CD8-positive, alpha-beta memory T cell (primary cell): ENCODE measurements at regions not wholly inside any gene's neighbourhood (a gene's known extent, or its start where the extent isn't known, plus 50 kb on each side); places are given as distances from the start of the nearest gene placed in this dataset.
"Not testable (repeated sequence)": the region's sequence is repeated elsewhere in the genome, so short reads cannot be mapped to it uniquely, and the experiment has no call there.

Experiments
- CTCF ChIA-PET: fragments of 350-600 bp; sonication (Branson Sonifier 250); formaldehyde crosslinking; loops from one replicate; lab custom pipeline; 2021; ENCODE audit warnings: antibody characterized with exemption; lab: Charles Lee
- POLR2A ChIA-PET: fragments of 350-600 bp; sonication (Branson Sonifier 250); formaldehyde crosslinking; loops from one replicate; lab custom pipeline; 2021; ENCODE audit warnings: antibody characterized with exemption; lab: Charles Lee
- DNase-seq, 5 donors: peaks; one replicate each; pipeline versions ENCODE4 v3.0.0 to v3.0.0-alpha.2; 2020 to 2022; ENCODE audit warnings: mixed read lengths in 1 of 5
- H3K27ac ChIP-seq: one replicate; pipeline ENCODE4 v1.7.0; 2013; ENCODE audit warnings: low read depth, mild to moderate bottlenecking, low read length, moderate library complexity
- H3K27me3 ChIP-seq: 2 replicates; pipeline ENCODE4 v1.7.0; 2013; ENCODE audit warnings: low read length, mild to moderate bottlenecking; ENCODE audit not compliant: insufficient read depth, poor library complexity, severe bottlenecking
- H3K36me3 ChIP-seq: 2 replicates; pipeline ENCODE4 v1.7.0; 2013; ENCODE audit warnings: mild to moderate bottlenecking, low read length, moderate library complexity; ENCODE audit not compliant: insufficient read depth
- H3K4me1 ChIP-seq: 2 replicates; pipeline ENCODE4 v1.7.0; 2013; ENCODE audit warnings: mild to moderate bottlenecking, low read length, moderate library complexity; ENCODE audit not compliant: insufficient read depth
- H3K4me3 ChIP-seq: 2 replicates; pipeline ENCODE4 v1.7.0; 2013; ENCODE audit warnings: mild to moderate bottlenecking, low read length
- H3K9me3 ChIP-seq: 2 replicates; pipeline ENCODE4 v1.7.0; 2013; ENCODE audit warnings: mild to moderate bottlenecking, low read length
- H3K27ac Mint-ChIP-seq, 8 donors: one replicate each; pipeline ENCODE4 v1.8.0; 2020 to 2021; ENCODE audit warnings: mixed read lengths in 8 of 8, mild to moderate bottlenecking in 6 of 8, inconsistent platforms in 3 of 8, moderate library complexity in 3 of 8
- H3K27me3 Mint-ChIP-seq, 2 donors: one replicate each; pipeline ENCODE4 v1.8.0; 2020 to 2021; ENCODE audit warnings: mixed read lengths in 2 of 2, mild to moderate bottlenecking in 1 of 2, moderate library complexity in 1 of 2
- H3K36me3 Mint-ChIP-seq, 3 donors: one replicate each; pipeline ENCODE4 v1.8.0; 2020 to 2021; ENCODE audit warnings: mixed read lengths in 3 of 3, inconsistent platforms in 1 of 3, mild to moderate bottlenecking in 1 of 3
- H3K4me1 Mint-ChIP-seq, 3 donors: one replicate each; pipeline ENCODE4 v1.8.0; 2020 to 2021; ENCODE audit warnings: mixed read lengths in 3 of 3, inconsistent platforms in 1 of 3, mild to moderate bottlenecking in 1 of 3
- H3K4me3 Mint-ChIP-seq, 7 donors: one replicate each; pipeline ENCODE4 v1.8.0; 2020 to 2021; ENCODE audit warnings: mixed read lengths in 7 of 7, mild to moderate bottlenecking in 6 of 7, moderate library complexity in 4 of 7, inconsistent platforms in 2 of 7
- H3K9me3 Mint-ChIP-seq, 5 donors: one replicate each; pipeline ENCODE4 v1.8.0; 2020 to 2022; ENCODE audit warnings: mixed read lengths in 5 of 5, mild to moderate bottlenecking in 3 of 5, moderate library complexity in 2 of 5, inconsistent platforms in 1 of 5

- H3K4me1 ChIP-seq: no peaks in the 10 kb centered on the region
- POLR2A ChIA-PET: no interaction called here
- H3K36me3 Mint-ChIP-seq: no peaks in the 10 kb centered on the region
These were observed 287.2 kb downstream of the HGF start for GRCh38 chr7:81482600-81483186.

GRCh38 chr7:81478664-81479063 is 291.2 kb downstream of the HGF start:
- ChIA-PET CTCF (no interaction called here), POLR2A (no interaction called here)
- Histone ChIP-seq H3K4me1 (no peaks in the 10 kb centered on the region), H3K27me3 (no peaks in the 10 kb centered on the region), H3K36me3 (no peaks in the 10 kb centered on the region), H3K4me3 (no peak overlapping the region), H3K9me3 (no peaks in the 10 kb centered on the region), H3K27ac (no peak overlapping the region)
- no peaks in the 10 kb centered on the region for H3K36me3 Mint-ChIP-seq
- no peak for DNase-seq
- peaks cover 0 to 3% (median 2%) of the 10 kb centered on the region in 5 donors for H3K9me3 Mint-ChIP-seq
- H3K4me1 Mint-ChIP-seq: no peaks in the 10 kb centered on the region
- H3K27me3 Mint-ChIP-seq: no peaks in the 10 kb centered on the region
- H3K27ac Mint-ChIP-seq: no peak overlapping the region
- H3K4me3 Mint-ChIP-seq: no peak overlapping the region

More at GRCh38 chr7:81482600-81483186, 287.2 kb downstream of the HGF start:
- CTCF ChIA-PET: interaction anchor here (1.3 to 1.6 kb wide), 2 partner anchors 9 to 18 kb away, joined by 4 read pairs; no protein-coding TSS in a partner anchor
- H3K27ac Mint-ChIP-seq: peak overlapping the region in 1 of 8 donors; percentile 80
- H3K27me3 Mint-ChIP-seq: no peaks in the 10 kb centered on the region
- Histone ChIP-seq H3K27ac (no peak overlapping the region), H3K27me3 (no peaks in the 10 kb centered on the region), H3K9me3 (no peaks in the 10 kb centered on the region), H3K4me3 (no peak overlapping the region), H3K36me3 (no peaks in the 10 kb centered on the region)
- peaks cover 0 to 6% (median 2%) of the 10 kb centered on the region in 5 donors for H3K9me3 Mint-ChIP-seq
- no peaks in the 10 kb centered on the region for H3K4me1 Mint-ChIP-seq
- no peak for DNase-seq
- no peak overlapping the region for H3K4me3 Mint-ChIP-seq

GRCh38 chr7:81478201-81478600 is 291.6 kb downstream of the HGF start:
- DNase-seq, H3K36me3 ChIP-seq, H3K27ac Mint-ChIP-seq, H3K27ac ChIP-seq, H3K9me3 ChIP-seq, H3K36me3 Mint-ChIP-seq, H3K27me3 ChIP-seq, POLR2A ChIA-PET, CTCF ChIA-PET, H3K27me3 Mint-ChIP-seq, H3K4me1 Mint-ChIP-seq, H3K4me3 ChIP-seq, H3K9me3 Mint-ChIP-seq, H3K4me3 Mint-ChIP-seq, H3K4me1 ChIP-seq: not testable (repeated sequence)

GRCh38 chr7:81473236-81473635 is 296.6 kb downstream of the HGF start:
- Mint-ChIP-seq H3K4me3 (no peak overlapping the region), H3K4me1 (no peaks in the 10 kb centered on the region), H3K27me3 (no peaks in the 10 kb centered on the region), H3K27ac (no peak overlapping the region), H3K9me3 (peaks cover 0 to 6% (median 3%) of the 10 kb centered on the region in 5 donors), H3K36me3 (no peaks in the 10 kb centered on the region)
- no peak overlapping the region for H3K4me3 ChIP-seq
- POLR2A ChIA-PET: no interaction called here
- CTCF ChIA-PET: no interaction called here
- H3K36me3 ChIP-seq: no peaks in the 10 kb centered on the region
- DNase-seq: no peak
- H3K27ac ChIP-seq: no peak overlapping the region
- no peaks in the 10 kb centered on the region for H3K27me3 ChIP-seq
- H3K9me3 ChIP-seq: no peaks in the 10 kb centered on the region
- no peaks in the 10 kb centered on the region for H3K4me1 ChIP-seq

- no peak for DNase-seq
- Histone ChIP-seq H3K27ac (no peak overlapping the region), H3K9me3 (no peaks in the 10 kb centered on the region), H3K36me3 (no peaks in the 10 kb centered on the region), H3K27me3 (no peaks in the 10 kb centered on the region), H3K4me3 (no peak overlapping the region), H3K4me1 (no peaks in the 10 kb centered on the region)
- POLR2A ChIA-PET: no interaction called here
- peaks cover 0 to 8% (median 4%) of the 10 kb centered on the region in 5 donors for H3K9me3 Mint-ChIP-seq
- no peaks in the 10 kb centered on the region for H3K4me1 Mint-ChIP-seq
- CTCF ChIA-PET: no interaction called here
- no peaks in the 10 kb centered on the region for H3K27me3 Mint-ChIP-seq
- no peak overlapping the region for H3K27ac Mint-ChIP-seq
- no peak overlapping the region for H3K4me3 Mint-ChIP-seq
- H3K36me3 Mint-ChIP-seq: no peaks in the 10 kb centered on the region
These were observed 299.0 kb downstream of the HGF start for GRCh38 chr7:81470724-81471379.

GRCh38 chr7:81469869-81470723 is 299.8 kb downstream of the HGF start:
- Mint-ChIP-seq H3K9me3 (peaks cover 0 to 8% (median 4%) of the 10 kb centered on the region in 5 donors), H3K36me3 (no peaks in the 10 kb centered on the region), H3K4me3 (no peak overlapping the region), H3K27ac (no peak overlapping the region), H3K4me1 (no peaks in the 10 kb centered on the region), H3K27me3 (no peaks in the 10 kb centered on the region)
- H3K27ac ChIP-seq: no peak overlapping the region
- no peaks in the 10 kb centered on the region for H3K9me3 ChIP-seq
- no peak for DNase-seq
- POLR2A ChIA-PET: no interaction called here
- H3K4me3 ChIP-seq: no peak overlapping the region
- no peaks in the 10 kb centered on the region for H3K27me3 ChIP-seq
- CTCF ChIA-PET: no interaction called here
- H3K36me3 ChIP-seq: no peaks in the 10 kb centered on the region
- H3K4me1 ChIP-seq: no peaks in the 10 kb centered on the region

GRCh38 chr7:81469153-81469868 is 300.5 kb downstream of the HGF start:
- no peaks in the 10 kb centered on the region for H3K27me3 Mint-ChIP-seq
- no peak for DNase-seq
- peaks cover 0 to 8% (median 4%) of the 10 kb centered on the region in 5 donors for H3K9me3 Mint-ChIP-seq
- Histone ChIP-seq H3K9me3 (no peaks in the 10 kb centered on the region), H3K36me3 (no peaks in the 10 kb centered on the region), H3K4me3 (no peak overlapping the region), H3K27me3 (no peaks in the 10 kb centered on the region), H3K27ac (no peak overlapping the region), H3K4me1 (no peaks in the 10 kb centered on the region)
- POLR2A ChIA-PET: no interaction called here
- no peak overlapping the region for H3K27ac Mint-ChIP-seq
- no peaks in the 10 kb centered on the region for H3K4me1 Mint-ChIP-seq
- H3K36me3 Mint-ChIP-seq: no peaks in the 10 kb centered on the region
- no peak overlapping the region for H3K4me3 Mint-ChIP-seq
- CTCF ChIA-PET: no interaction called here

- no peak overlapping the region for H3K27ac ChIP-seq
- H3K4me1 Mint-ChIP-seq: no peaks in the 10 kb centered on the region
- no peaks in the 10 kb centered on the region for H3K36me3 ChIP-seq
- H3K27me3 Mint-ChIP-seq: no peaks in the 10 kb centered on the region
- no peaks in the 10 kb centered on the region for H3K4me1 ChIP-seq
- peaks cover 0 to 8% (median 3%) of the 10 kb centered on the region in 5 donors for H3K9me3 Mint-ChIP-seq
- no peak overlapping the region for H3K4me3 Mint-ChIP-seq
- H3K36me3 Mint-ChIP-seq: no peaks in the 10 kb centered on the region
- ChIA-PET POLR2A (no interaction called here), CTCF (no interaction called here)
- no peaks in the 10 kb centered on the region for H3K9me3 ChIP-seq
- H3K27me3 ChIP-seq: no peaks in the 10 kb centered on the region
- no peak overlapping the region for H3K4me3 ChIP-seq
- no peak for DNase-seq
- no peak overlapping the region for H3K27ac Mint-ChIP-seq
These were observed 301.3 kb downstream of the HGF start for GRCh38 chr7:81468526-81468925.
